H4 (cell line): ENCODE measurements at regions not wholly inside any gene's neighbourhood (a gene's known extent, or its start where the extent isn't known, plus 50 kb on each side); places are given as distances from the start of the nearest gene placed in this dataset.
A peak's percentile ranks its signal among the peaks of the same experiment; 100 is the strongest.

ENCODE experiments used
- DNase-seq: peaks from one replicate; pipeline ENCODE4 v3.0.0-alpha.2; 2015; ENCODE audit warnings: low spot score

DNA sequence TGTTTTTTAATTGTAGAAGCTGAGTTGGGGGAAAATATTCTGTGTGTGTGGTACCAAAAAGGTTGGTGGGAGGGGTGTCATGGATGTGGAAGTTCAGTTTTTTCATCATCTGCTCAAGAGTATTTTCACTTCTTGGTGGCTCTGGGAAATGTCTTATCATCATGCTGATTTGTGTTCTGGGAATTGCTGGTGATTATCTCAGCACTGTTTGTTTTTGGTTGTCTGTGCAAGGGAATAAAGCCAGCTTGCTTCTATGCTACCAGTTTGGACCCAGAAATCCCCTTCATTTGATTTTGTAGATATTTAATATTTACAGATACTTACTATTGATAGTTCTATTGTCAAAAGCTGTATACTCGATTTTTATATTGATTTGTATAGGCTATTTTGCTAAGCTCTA, 2289.7 kb downstream of the MAT2B start:
- no peak for DNase-seq

DNA sequence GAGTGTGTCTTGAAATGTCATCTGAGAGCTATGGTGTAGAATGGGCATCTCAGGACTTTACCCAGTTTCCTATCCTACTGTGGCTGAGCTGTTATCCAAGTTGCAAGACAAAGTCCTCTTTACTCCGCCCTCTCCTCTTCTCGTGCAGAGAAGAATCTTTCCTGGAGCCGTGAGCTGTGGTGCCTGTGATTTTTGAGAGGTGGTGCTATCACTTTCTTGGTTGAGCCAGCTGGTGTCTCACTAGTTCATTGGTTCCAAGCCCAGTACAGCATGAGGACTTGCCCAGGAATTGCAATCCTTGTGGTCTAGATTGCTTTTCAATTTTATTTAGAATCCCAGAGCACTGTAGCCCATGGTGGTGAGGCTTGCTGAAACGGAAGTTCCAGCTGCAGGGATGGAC, 2300.3 kb downstream of the MAT2B start:
- peak; percentile 75 for DNase-seq

DNA sequence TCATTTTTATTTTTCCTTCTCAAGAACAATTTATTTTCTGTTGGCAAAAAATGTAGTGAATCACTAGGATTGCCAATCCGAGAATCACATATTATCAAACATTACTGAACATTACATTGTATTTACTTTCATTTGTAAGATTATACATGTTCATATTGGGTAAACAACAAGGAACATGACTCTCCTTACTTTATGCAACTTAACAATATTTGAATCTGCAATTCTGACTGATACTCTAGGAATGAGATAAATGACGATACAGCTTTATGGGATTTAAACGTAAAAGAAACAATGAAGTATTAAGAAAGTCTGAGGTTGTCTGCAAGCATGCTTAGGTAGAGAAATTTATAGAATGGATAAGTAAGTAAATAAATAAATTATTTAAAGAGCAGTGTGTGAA, 2302.9 kb downstream of the MAT2B start:
- DNase-seq, result no peak

DNA sequence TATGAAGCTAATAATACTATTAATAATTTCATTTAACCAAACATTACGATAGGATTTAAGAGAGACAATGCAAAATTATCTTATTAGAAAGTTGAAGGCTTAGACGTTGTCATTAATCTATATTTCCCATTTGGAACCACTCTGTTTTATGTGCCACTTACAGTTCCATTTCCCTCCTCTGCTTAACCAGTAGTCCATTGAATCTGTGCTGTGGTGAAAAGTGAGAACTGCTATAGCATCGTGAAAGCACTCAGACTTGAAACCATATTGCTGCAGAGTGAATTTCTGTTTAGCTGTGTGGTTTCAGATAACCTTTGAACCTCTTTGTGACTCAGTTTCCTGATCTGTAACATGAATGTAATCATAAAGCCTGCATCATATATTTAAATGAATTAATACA, 2304.5 kb downstream of the MAT2B start:
- no peak for DNase-seq

DNA sequence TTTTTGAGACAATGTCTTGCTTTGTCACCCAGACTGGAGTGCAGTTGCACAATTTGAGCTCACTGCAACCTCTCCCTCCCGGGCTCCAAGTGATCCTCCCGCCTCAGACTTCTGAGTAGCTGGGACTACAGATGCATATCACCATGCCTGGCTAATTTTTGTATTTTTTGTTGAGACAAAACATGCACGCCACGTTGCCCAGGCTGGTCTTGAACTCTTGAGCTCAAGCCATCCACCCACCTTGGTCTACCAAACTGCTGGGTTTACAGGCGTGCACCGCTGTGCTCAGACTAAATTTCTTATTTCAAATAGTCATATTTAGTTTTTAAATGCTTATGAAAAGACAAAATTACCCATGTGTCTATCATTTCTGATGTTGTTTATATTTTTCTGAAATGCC, 2324.1 kb downstream of the MAT2B start:
- no peak for DNase-seq

DNA sequence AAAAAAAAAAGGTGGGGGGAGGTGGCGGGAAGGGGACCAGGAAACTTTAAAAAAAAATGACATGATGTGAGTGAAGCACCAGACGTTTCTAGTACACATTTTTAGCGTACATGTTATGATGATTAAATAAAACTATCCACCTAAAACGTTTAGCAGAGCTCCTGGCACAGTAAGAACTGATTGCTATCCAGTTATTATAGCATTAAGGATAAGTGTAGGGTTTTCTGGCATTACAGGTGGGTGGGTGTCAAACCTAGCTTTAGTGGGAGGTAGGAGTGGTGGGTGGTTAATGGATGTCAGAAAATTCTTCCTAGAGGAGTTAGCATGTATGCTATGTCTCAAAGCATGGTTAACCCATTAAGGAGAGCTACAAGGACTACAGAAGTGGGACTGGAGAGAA, 2329.5 kb downstream of the MAT2B start:
- DNase-seq, result no peak

DNA sequence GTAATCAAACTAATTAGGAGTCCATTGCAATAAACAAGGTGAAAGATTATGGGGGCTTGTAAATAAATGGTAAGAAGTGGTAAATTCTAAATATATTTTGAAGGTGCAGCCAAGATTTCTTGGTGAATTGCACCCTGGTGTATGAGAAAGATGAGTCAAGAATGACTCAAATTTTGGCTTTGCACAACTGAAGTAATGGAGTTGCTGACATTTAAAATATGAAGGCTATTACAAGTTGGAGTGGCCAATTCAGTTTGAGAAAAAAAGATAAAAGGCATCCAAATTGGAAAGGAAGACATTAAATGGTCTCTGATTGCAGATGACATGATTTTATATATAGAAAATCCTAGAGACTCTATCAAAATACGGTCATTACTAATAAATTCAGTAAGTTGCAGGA, 2330.6 kb downstream of the MAT2B start:
- no peak for DNase-seq

DNA sequence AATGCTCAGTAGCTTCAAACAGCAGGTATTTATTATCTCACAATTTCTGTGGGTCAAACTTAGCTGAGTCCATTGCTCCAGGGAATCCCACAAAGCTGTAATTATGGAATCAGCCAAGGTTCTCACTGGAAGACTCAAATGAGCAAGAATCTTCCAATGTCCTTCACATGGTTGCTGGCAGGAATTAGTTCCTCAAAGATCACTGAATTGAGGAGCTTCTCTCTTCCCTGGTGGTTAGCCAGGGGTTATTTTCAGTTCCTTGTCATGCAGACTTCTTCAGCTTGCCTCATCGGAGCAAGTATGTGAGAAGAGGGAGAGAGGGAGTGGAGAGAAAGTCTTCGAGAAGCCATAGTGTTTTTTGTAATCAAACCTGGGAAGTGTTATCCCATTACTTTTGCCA, 2331.9 kb downstream of the MAT2B start:
- no peak for DNase-seq

DNA sequence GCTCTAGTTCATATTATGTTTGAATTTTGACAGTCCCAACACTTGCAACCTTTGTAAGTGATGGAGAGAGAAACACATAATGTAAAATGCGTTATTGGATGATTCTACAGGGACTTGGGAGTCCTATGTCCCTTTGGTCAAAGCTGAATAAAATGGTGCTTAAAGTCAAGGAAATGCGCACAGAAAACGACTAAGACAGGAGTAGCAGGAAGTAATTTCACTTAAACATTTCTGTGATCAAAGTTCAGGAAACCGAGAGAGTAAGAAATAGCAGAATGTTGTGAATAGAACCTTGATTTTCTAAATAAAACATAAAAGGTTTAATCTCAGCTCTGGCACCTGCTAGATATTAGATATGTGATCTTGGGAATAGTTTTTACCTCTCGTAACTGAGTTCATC, 2339.2 kb downstream of the MAT2B start:
- no peak for DNase-seq

DNA sequence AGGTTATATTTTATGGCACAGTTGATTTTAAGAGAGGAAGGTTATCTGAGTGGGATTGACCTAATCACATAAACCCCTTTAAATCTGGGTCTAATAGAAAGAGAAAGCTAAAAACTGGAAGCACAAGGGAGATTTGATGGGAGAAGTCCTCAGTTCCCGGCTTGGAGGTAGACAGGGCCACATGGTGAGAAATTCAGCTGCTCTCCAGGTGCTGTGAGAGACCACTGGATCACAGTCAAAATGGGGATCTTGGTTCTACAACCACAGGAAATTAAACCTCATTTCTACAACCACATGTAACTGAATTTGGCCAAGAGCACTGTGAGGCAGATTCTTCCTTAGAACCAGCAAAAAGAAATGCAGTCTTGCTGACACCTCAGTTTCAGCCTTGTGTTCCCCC, 2352.7 kb downstream of the MAT2B start:
- no peak for DNase-seq

DNA sequence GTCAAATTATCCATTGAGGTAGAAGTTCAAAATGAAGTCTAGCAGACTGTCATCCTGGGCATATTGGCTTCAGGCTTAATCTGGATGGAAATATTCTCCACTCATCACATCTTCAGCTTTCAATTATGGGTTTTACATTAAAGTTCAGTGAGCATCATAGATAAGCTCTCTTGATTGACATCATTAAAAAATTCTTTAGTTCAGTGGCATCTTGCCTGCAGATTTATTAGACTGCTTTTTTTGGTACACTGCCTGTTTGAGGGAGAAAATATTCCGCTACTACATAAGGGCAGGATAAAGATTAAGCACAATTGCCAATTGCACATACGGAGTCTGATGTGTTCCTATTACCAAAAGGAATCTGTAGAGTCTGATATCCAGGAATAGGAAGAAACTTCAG, 2353.8 kb downstream of the MAT2B start:
- DNase-seq, result no peak

DNA sequence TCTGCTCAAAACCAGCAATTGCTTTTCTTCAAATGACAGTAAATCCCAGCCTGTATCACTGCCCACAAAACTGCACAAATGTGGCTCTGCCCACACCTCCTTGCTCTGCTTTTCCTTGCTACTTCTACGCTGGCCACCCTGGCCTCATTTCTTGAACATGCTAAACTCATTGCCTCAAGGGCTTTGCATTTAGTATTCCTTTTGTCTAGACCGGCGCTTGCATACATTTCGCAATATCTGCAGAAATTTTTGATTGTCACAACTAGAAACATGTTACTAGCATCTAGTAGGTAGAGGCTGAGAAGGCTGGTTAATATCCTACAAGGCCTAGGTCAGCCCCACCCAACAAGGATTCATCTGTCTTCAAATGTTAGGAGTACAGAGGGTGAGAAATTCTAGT, 2357.8 kb downstream of the MAT2B start:
- no peak for DNase-seq

DNA sequence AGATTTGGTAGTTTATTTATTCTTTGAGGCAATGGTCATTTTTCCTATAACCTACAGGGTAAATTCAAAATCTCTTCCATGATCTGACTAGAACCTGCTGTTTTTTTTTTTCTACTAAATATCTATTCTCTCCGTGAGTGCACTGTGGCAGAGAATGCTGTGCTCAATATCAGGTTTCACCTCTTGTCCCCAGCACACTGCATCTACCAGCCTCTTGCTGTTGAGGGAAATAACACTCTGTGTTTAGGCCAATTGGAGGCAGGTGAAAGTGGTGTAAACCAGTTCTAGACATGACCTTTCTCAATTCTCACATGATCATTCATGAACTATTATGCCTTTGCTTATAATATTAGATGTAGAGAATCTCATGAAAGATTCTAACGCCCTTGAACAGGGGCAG, 2365.9 kb downstream of the MAT2B start:
- no peak for DNase-seq

DNA sequence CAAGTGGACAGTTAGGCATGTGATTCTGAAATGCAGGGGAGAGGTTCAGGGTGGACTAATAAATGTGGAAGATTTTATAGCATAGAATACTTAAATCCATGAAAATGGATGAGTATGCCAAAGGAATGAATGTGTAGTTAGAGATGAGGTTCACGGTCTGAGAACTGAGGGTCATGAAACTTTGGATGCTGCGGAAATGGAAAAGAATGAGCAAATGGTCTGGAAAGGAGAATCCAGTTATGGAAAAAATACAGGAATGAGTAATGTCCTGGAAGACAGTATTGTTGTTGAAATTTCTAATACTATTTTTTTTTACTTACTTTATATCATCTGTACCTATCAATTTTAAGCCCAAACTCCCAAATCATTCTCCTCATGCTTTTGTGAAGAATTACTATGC, 2369.4 kb downstream of the MAT2B start:
- no peak for DNase-seq

DNA sequence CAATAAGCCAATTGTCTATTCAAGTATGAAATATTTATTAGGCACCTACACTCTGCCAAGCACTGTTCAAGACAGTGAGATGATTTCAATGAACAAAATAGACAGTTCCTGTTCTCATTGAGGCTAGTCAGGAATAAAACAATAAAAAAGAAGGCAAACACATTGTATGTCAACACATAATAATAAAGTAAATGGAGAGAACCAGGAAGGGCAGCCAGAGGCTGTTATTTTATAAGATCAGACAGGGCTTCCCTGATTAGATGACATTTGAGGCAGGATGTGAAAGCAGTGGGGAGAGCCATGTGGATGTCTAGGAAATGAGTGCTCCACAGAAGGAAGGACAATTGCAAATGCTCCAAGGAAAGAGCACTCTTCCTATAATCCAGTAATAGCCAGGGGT, 2371.1 kb downstream of the MAT2B start:
- no peak for DNase-seq

DNA sequence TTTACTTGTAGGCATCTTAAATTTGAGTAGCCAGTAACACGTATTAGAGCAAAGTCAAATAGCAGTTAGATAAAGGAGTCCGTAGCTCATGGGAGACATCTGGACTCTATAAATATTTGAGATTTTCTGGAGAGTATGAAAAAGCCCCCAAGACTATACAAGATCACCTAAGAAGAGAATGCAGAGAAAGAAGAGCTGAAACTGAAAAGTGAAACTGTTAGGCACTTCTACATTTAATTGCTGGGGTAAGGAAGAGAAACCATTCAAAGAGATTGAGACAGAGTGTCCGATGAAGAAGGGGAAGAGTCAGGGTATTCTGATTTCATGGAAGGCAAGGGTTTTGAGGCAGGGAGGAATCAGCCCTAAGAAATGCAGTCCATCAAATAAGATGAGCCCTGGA, 2372.1 kb downstream of the MAT2B start:
- no peak for DNase-seq

DNA sequence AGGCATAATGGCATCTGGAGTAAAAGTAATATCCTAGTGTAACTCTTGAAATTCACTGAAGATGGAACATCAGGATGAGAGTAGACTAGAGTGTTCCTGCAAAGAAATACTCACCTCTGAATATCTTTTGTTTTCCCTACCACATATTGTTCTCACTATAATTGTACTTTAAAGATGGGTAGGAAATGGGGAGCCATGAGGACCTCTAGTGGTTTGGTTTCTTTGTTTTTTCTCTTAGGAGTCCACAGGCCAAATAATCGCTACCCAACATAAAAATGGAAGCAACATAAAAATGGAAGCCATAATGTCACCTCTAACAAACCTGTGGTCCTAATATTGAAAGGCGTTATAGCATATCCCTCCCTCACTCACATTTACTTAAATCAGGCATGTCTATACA, 2375.8 kb downstream of the MAT2B start:
- DNase-seq, result peak; percentile 6

DNA sequence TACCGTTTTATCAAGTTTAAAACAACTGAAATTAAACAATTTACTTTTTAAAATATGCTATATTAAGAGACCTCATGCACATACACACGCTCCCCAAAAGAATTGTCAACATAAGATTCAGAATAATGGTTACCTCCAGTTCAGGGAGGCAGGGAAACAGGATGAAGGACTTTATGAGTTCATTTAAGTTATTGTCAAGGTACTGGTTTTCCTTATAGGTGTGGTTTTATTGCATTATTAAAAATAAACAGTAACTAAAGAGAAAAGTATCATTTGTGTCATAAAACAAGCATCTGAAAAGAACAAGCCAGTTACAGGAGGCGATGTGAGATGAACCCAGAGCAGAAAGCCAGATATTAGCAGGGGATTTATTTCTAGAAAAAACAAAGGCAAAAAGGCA, 2376.7 kb downstream of the MAT2B start:
- DNase-seq, result no peak

DNA sequence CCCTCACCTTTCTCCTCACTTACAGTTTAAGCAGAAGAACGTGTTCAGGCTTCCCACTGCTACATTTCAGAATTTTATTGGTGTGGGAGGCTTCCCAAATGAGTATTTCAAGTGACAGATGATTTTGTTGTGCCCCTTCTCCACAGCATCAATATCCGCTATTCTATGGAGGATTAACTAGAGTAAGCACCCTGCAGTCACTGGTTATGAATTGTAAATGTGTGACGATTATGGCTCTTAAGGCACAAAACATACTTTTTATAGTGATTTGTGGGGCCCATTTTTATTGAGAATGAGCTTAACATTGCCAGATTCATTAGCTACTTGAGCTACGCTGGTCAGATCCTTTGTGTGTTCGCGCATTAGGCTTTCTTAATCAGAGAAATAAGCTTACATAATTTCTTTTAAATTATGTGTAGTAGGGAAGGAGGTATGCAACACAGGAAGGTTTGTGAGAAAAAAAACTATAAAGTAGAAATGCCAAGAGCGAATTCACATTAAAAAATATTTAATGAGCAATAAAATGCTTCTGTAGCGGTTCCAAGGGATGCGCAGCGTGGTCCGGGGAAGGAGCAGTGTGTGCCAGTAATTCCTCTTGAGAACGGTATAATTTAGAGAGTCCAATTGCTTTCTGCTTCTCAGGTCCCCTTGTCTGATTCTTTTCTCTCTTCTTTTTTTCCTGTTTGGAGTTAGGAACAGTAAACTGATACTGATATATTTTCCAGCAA, 2380.4 kb downstream of the MAT2B start:
- DNase-seq, result no peak

DNA sequence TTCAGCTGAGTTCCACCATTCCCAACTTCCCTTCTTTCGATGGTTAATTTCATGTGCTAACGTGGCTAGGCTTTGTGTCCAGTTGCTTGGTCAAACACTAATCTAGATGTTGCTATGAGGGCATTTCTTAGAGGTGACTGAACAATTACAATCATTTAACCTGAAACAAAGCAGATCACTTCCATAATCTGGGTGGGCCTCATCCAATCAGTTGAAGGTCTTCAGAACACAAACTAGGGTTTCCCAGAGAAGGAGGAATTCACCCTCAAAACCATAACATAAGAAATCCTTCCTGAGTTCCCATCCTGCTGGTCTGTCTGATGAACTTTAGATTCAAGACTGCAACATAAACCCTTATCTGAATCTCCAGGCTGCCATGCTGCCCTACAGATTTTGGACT, 2381.7 kb downstream of the MAT2B start:
- no peak for DNase-seq

DNA sequence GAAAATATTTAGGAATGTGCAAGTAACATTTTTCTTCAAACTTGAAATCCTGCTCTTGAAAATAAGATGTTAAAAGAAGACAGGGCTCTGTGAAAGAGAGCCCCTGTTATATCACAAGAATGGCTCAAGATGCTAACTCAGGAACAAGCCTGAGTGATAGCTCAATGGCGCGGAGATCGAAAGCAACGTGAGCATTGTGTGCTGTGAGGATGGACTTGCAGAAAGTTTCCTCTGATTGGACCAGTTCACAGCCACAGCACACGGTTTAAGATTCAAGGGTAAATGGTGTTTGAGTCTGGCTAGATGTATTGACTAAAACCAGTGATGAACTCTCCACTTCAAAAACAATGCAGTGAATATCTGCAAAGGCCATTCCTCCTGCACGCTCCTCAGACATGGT, 2387.0 kb downstream of the MAT2B start:
- no peak for DNase-seq

DNA sequence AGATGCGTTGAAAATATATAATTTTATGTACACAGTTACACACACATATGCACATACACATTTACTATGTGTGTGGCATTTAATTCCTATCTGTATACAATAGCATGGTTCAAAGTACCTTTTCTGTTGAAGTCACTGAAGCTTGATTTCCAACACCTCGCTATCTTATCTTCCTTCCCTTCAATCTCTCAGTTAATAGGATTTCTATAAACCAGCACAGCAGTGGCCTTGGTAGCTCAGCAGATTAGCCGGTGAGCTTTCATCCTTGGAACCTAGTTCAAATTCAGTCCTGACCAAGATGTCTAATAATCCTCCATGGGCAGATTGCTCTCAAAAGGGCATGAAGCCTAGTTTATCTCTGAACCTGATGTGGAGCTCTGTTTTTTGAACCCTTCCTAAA, 2389.5 kb downstream of the MAT2B start:
- DNase-seq, result no peak

DNA sequence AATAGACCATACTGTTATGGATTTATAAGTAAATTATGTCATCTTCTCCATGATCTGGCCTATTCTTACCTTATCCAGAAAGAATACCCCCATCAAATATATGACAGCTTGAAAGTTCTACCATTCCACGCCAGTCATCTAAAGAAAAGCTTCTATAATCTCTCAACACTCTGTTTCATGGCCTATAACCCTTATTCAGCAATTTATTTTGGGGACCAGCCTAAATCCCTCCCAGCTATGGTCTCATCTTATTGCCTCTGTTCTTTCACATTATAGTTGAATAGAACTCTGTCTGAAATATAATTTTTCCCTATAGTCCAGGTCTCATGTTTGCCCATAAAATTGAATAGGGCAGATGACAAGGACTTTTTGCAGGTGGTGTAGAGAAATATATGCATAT, 2387.6 kb upstream of the WWC1 start:
- DNase-seq, result no peak

DNA sequence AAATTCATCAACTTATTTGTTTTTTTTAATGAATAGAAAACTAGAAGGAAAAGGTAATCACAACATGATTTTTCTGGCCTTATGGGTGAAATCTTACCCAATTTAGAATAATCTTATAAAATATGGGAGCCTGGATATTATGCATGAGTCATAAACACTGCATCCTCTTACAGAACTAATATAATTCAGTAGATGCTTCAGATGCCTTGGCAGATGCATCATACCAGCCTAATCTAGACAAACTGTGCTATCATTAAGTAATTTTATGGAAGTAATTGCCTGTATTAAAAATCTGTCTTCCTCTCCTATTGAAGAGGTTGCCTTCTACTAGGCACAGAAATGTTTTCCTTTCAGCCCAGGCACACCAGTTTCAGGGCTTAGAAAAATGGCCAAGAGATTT, 2384.6 kb upstream of the WWC1 start:
- no peak for DNase-seq

DNA sequence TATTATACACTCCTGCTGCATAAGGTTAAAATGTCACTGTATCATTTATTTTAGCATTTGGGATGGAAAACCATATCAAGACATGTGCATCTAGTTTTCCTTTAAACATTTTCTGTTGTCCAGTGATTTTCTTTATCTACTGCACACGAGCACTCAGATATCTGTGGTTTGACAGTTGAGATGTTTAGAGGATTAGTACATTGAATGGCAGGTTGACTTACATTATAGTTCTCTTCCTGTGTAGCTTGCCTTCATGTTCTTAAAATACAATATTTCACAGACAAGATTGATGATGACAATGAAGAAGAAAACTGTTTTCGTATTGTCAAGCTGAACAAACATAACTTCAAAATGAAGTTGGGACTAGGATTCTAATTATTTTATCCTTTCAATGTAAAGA, 2378.4 kb upstream of the WWC1 start:
- DNase-seq, result no peak
